ENCODE measurements at regions not wholly inside any gene's neighbourhood (a gene's known extent, or its start where the extent isn't known, plus 50 kb on each side); places are given as distances from the start of the nearest gene placed in this dataset.
"Not testable (repeated sequence)": the region's sequence is repeated elsewhere in the genome, so short reads cannot be mapped to it uniquely, and the experiment has no call there.

DNA sequence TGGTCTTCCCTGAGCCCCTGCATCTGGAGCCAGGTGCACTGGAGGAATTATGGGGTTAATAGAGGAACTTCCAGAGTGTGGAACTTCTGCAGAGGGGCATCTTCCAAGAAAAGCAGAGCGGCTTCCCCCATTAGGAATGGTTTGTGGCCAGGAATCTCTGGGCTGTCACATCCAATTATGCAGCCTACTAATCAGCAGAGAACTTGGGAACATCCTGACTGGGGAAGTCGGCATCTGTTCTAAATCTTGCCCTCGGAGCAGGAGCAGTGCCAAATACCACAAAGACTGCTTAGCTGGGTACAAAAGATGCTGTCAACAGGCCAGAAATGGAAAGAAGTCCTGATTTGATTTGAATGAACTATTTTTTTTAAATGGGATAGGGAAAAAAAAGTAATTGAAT, 435.1 kb downstream of the ZNF536 start:
- H3K4me1 Mint-ChIP-seq: peaks cover 8% of the 10 kb centered on the region
- peaks cover 23% of the 10 kb centered on the region for H3K27me3 Mint-ChIP-seq (ENCODE audit: low read depth)
- no peak overlapping the region for H3K4me3 Mint-ChIP-seq
- DNase-seq (ENCODE audit: low spot score in 2 of 2, unreplicated experiment in 2 of 2): no peak
- no peaks in the 10 kb centered on the region for H3K36me3 Mint-ChIP-seq
- H3K9me3 Mint-ChIP-seq: peaks cover 6% of the 10 kb centered on the region
- no peak overlapping the region for H3K27ac Mint-ChIP-seq
- TF ChIP-seq, protein P1, sequence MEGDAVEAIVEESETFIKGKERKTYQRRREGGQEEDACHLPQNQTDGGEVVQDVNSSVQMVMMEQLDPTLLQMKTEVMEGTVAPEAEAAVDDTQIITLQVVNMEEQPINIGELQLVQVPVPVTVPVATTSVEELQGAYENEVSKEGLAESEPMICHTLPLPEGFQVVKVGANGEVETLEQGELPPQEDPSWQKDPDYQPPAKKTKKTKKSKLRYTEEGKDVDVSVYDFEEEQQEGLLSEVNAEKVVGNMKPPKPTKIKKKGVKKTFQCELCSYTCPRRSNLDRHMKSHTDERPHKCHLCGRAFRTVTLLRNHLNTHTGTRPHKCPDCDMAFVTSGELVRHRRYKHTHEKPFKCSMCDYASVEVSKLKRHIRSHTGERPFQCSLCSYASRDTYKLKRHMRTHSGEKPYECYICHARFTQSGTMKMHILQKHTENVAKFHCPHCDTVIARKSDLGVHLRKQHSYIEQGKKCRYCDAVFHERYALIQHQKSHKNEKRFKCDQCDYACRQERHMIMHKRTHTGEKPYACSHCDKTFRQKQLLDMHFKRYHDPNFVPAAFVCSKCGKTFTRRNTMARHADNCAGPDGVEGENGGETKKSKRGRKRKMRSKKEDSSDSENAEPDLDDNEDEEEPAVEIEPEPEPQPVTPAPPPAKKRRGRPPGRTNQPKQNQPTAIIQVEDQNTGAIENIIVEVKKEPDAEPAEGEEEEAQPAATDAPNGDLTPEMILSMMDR (IDR thresholded peaks at IDR 0.05; ENCODE audit: unreplicated experiment): no peak

DNA sequence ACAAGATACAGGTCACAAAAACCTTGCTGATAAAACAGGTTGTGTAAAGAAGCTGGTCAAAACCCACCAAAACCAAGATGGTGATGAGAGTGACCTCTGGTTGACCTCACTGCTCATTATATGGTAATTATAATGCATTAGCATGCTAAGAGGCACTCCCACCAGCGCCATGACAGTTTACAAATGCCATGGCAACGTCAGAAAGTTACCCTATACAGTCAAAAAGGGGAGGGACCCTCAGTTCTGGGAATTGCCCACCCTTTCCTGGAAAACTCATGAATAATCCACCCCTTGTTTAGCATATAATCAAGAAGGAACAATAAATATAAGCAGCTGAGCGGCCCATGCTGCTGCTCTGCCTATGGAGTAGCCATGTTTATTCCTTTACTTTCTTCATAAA, 434.1 kb downstream of the ZNF536 start:
- Mint-ChIP-seq H3K4me1 (peaks cover 8% of the 10 kb centered on the region), H3K27me3 (ENCODE audit: low read depth) (peaks cover 30% of the 10 kb centered on the region)

DNA sequence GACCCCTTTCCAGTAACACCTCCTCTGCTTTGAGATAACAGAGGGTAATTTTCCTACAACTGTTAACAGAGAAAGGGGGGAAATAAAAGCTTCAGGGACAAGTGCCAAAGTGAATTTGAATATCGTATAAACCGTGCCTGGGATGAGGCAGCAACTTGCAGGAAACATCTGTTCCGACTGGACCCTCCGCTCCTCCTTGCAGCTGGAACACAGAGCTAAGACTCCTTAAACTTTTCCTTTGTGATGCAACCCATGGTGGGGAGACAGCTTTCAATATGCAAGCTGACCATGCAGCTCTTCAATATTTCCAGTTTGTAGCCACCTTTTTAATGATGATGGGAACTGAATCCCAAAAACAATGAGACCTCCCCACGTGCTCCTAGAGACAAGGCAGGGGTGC, 432.6 kb downstream of the ZNF536 start:
- DNase-seq (ENCODE audit: low spot score in 2 of 2, unreplicated experiment in 2 of 2): no peak
- H3K27me3 Mint-ChIP-seq (ENCODE audit: low read depth): peaks cover 38% of the 10 kb centered on the region
- TF ChIP-seq, protein P1 (IDR thresholded peaks at IDR 0.05; ENCODE audit: unreplicated experiment): no peak
- no peaks in the 10 kb centered on the region for H3K36me3 Mint-ChIP-seq
- peak overlapping the region; percentile 25 for H3K4me3 Mint-ChIP-seq
- H3K27ac Mint-ChIP-seq: no peak overlapping the region
- H3K4me1 Mint-ChIP-seq: peaks cover 8% of the 10 kb centered on the region
- peaks cover 6% of the 10 kb centered on the region for H3K9me3 Mint-ChIP-seq

More for the DNA sequence above, 434.1 kb downstream of the ZNF536 start:
- no peak for DNase-seq (ENCODE audit: low spot score in 2 of 2, unreplicated experiment in 2 of 2)
- Mint-ChIP-seq H3K27ac (no peak overlapping the region), H3K9me3 (peaks cover 6% of the 10 kb centered on the region), H3K36me3 (no peaks in the 10 kb centered on the region), H3K4me3 (no peak overlapping the region)
- TF ChIP-seq, protein P1 (IDR thresholded peaks at IDR 0.05; ENCODE audit: unreplicated experiment): no peak

DNA sequence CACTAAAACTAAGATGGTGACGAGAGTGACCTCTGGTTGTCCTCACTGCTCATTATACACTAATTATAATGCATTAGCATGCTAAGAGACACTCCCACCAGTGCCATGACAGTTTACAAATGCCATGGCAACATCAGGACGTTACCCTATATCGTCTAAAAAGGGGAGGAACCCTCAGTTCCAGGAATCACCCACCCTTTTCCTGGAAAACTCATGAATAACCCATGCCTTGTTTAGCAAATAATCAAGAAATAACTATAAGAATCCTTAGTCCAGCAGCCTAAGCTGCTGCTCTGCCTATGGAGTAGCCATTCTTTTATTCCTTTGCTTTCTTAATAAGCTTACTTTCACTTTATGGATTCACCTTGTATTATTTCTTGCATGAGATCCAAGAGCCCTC, 432.1 kb downstream of the ZNF536 start:
- H3K27ac Mint-ChIP-seq: not testable (repeated sequence)
- H3K27me3 Mint-ChIP-seq (ENCODE audit: low read depth): peaks cover 42% of the 10 kb centered on the region

DNA sequence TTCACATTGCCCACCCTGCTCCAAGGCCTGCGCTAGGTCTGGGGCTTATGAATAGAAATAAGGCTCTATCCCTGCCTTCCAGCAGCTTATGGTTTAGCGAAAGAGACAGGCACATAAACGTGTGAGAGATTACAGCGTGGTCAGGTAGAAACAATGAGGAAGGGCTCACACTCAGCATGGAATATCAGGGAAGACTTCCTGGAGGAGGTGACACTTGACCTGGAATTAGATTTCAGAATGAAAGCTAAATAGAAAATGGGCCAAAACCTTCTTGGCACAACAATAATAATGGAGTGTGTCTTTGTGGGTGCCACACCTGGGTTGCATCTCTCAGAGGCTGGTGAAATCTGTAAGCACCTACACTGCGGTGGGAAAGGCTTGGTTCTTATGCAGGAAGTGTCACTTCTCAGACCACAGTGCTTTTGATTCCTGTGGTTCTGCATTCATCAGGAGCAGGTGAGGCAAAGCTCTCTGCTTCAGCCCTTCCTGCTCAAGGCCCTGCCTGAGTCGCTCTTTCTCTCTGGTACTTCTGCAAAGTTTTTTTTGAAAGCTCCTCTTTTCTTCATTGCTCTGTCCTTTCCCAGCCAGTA, 430.3 kb downstream of the ZNF536 start:
- TF ChIP-seq, protein P1 (IDR thresholded peaks at IDR 0.05; ENCODE audit: unreplicated experiment): no peak
- Mint-ChIP-seq H3K4me3 (no peak overlapping the region), H3K36me3 (no peaks in the 10 kb centered on the region), H3K4me1 (peaks cover 8% of the 10 kb centered on the region), H3K9me3 (no peaks in the 10 kb centered on the region), H3K27me3 (ENCODE audit: low read depth) (peaks cover 48% of the 10 kb centered on the region), H3K27ac (no peak overlapping the region)
- DNase-seq (ENCODE audit: low spot score in 2 of 2, unreplicated experiment in 2 of 2): peak in 1 of 2 experiments; percentile 19

More for the DNA sequence above, 432.1 kb downstream of the ZNF536 start:
- not testable (repeated sequence) for DNase-seq (ENCODE audit: low spot score in 2 of 2, unreplicated experiment in 2 of 2); H3K36me3 Mint-ChIP-seq; H3K4me1 Mint-ChIP-seq; H3K9me3 Mint-ChIP-seq
- peak overlapping the region; percentile 25 for H3K4me3 Mint-ChIP-seq

DNA sequence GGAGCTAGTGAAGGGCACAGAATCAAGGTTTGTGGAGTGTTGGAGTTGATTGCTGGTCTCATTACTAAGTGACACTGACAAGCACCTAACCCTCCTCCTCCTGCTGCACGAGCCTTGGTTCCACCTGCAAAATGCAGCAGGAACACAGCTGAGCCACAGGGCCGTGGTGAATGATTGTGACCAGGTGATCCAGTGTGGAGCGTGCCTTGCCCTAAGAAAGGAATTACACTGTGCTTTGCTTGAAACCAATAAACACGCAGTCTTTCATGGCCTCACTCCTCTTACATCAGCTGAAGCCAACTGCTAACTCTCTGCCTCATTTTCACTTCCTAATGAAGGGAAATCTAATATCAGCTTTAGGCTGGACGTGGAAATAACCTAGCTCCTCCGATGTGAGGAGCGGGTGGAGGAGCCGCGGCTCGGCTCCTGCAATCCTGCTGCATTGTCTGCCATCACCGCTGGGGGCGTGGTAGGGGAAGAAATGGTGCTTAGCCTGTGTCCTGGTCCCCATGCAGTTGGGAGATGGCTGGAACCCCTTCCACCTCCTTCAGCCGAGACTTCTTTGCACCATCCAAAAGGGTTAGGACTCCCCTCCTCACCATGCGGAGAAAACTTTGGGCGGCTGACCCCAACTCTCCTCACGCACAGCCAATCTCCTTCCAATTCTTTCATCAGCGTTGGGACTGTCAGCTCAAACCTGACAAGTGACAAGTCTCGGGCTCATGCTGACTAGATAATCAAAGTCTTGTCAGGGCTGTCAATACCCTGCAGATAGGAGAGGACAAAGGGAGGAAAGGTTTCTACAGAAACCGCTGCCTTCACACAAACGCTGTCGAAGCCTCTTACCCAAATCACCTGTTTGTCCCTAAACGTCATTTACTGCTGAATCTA, 427.9 kb downstream of the ZNF536 start:
- Mint-ChIP-seq H3K9me3 (no peaks in the 10 kb centered on the region), H3K4me1 (peaks cover 8% of the 10 kb centered on the region), H3K27ac (no peak overlapping the region), H3K36me3 (no peaks in the 10 kb centered on the region), H3K27me3 (ENCODE audit: low read depth) (peaks cover 59% of the 10 kb centered on the region), H3K4me3 (no peak overlapping the region)
- TF ChIP-seq, protein P1 (IDR thresholded peaks at IDR 0.05; ENCODE audit: unreplicated experiment): peak; percentile 73
- peak in 1 of 2 experiments; percentile 68 for DNase-seq (ENCODE audit: low spot score in 2 of 2, unreplicated experiment in 2 of 2)

All from mesothelial cell of epicardium (in vitro differentiated cells).